HCT116 (cell line): ENCODE measurements at regions not wholly inside any gene's neighbourhood (a gene's known extent, or its start where the extent isn't known, plus 50 kb on each side); places are given as distances from the start of the nearest gene placed in this dataset.

Experiments
- ATAC-seq: fragments of 200-7000 bp; cut with Tn5 transposase; 2 replicates; pipeline ENCODE4 v1.9.1; 2020; ENCODE audit warnings: mild to moderate bottlenecking, moderate library complexity
- BruUV-seq: library from RNA; stranded (reverse); fragments of 400-500 nt; replicated peaks from 2 replicates; lab custom pipeline; 2021; lab: Mats Ljungman, UMichigan
- CTCF ChIA-PET: fragments of 300-600 bp; sonication (Branson Sonifier 250); formaldehyde crosslinking; loops from one replicate; lab custom pipeline; 2021; ENCODE audit warnings: antibody characterized with exemption; lab: Charles Lee
- POLR2A ChIA-PET: fragments of 300-600, 350-600 bp; sonication (Branson Sonifier 250); formaldehyde crosslinking; loops from one replicate; lab custom pipeline; 2021; ENCODE audit warnings: antibody characterized with exemption; lab: Charles Lee
- RAD21 ChIA-PET, 2 experiments: fragments of 300-600 bp; sonication (Branson Sonifier 250); formaldehyde crosslinking; loops; one replicate each; lab custom pipeline; 2023; ENCODE audit warnings: low total read pairs in 2 of 2; ENCODE audit not compliant: uncharacterized antibody in 2 of 2, unreplicated experiment in 2 of 2, low non-redundant PET in 1 of 2; lab: Charles Lee
- DNase-seq: peaks from one replicate; pipeline ENCODE4 v3.0.0-alpha.2; 2010; ENCODE audit warnings: low read depth, low spot score
- H2AFZ ChIP-seq: fragments of 200-600 bp; shearing (Covaris generic), sonication (generic); 2 replicates; pipeline ENCODE4 v1.6.1; 2017; ENCODE audit warnings: low read depth, mixed run types, mixed read lengths, antibody characterized with exemption, low read length; ENCODE audit not compliant: poor library complexity, severe bottlenecking
- H3K27ac ChIP-seq: 2 replicates; pipeline ENCODE4 v1.5.1; 2012; ENCODE audit warnings: low read depth, low read length
- H3K27me3 ChIP-seq: fragments of 200-600 bp; sonication (generic); 2 replicates; pipeline ENCODE4 v1.6.1; 2016; ENCODE audit warnings: mixed run types, low read length, mixed read lengths; ENCODE audit not compliant: insufficient read depth
- H3K36me3 ChIP-seq, 2 experiments: fragments of 200-500 bp in 1 of 2; fragments of 200-600 bp in 1 of 2; sonication (Bioruptor generic) in 1 of 2; sonication (generic) in 1 of 2; 2 replicates each; pipeline versions ENCODE4 v1.5.1 to v1.6.1; 2014 to 2016; ENCODE audit warnings: low read length in 2 of 2, inconsistent platforms in 1 of 2, mixed read lengths in 1 of 2, mixed run types in 1 of 2; ENCODE audit not compliant: insufficient read depth in 2 of 2, control insufficient read depth in 1 of 2
- H3K4me1 ChIP-seq, 2 experiments: fragments of 200-600 bp in 1 of 2; sonication (generic) in 1 of 2; 2 replicates each; pipeline versions ENCODE4 v1.5.1 to v1.6.1; 2012 to 2017; ENCODE audit warnings: low read length in 2 of 2, inconsistent platforms in 1 of 2, mild to moderate bottlenecking in 1 of 2, mixed read lengths in 1 of 2, mixed run types in 1 of 2, moderate library complexity in 1 of 2; ENCODE audit not compliant: insufficient read depth in 2 of 2, control insufficient read depth in 1 of 2
- H3K4me2 ChIP-seq: fragments of 200-600 bp; sonication (generic); 2 replicates; pipeline ENCODE4 v1.6.1; 2017; ENCODE audit warnings: mixed run types, low read length, mixed read lengths
- H3K4me3 ChIP-seq, 2 experiments: fragments of 200-600 bp in 1 of 2; sonication (generic) in 1 of 2; replicated peaks in 1 of 2; 2 replicates each; pipeline ENCODE4 v1.5.1; 2011 to 2016; ENCODE audit warnings: low read length in 2 of 2, control low read depth in 1 of 2, low read depth in 1 of 2, mild to moderate bottlenecking in 1 of 2, mixed read lengths in 1 of 2, mixed run types in 1 of 2
- H3K79me2 ChIP-seq: fragments of 200-600 bp; sonication (generic); 2 replicates; pipeline ENCODE4 v1.6.1; 2017; ENCODE audit warnings: mild to moderate bottlenecking, mixed run types, low read length, moderate library complexity, mixed read lengths; ENCODE audit not compliant: insufficient read depth
- H3K9ac ChIP-seq: fragments of 200-600 bp; sonication (generic); 2 replicates; pipeline ENCODE4 v1.6.1; 2016; ENCODE audit warnings: low read length, mixed read lengths
- H3K9me2 ChIP-seq: fragments of 200-600 bp; sonication (generic), shearing (Covaris generic); 2 replicates; pipeline ENCODE4 v1.6.1; 2017; ENCODE audit warnings: mixed run types, mild to moderate bottlenecking, moderate library complexity; ENCODE audit not compliant: insufficient read depth
- H3K9me3 ChIP-seq, 2 experiments: fragments of 200-500 bp in 1 of 2; fragments of 200-600 bp in 1 of 2; sonication (Bioruptor generic) in 1 of 2; sonication (generic) in 1 of 2; 2 replicates each; pipeline ENCODE4 v1.6.1; 2014 to 2017; ENCODE audit warnings: low read length in 2 of 2, mixed read lengths in 2 of 2, inconsistent platforms in 1 of 2, low read depth in 1 of 2, mild to moderate bottlenecking in 1 of 2, mixed run types in 1 of 2, moderate library complexity in 1 of 2; ENCODE audit not compliant: control insufficient read depth in 1 of 2, insufficient read depth in 1 of 2
- H4K20me1 ChIP-seq: fragments of 200-600 bp; sonication (generic), shearing (Covaris generic); 2 replicates; pipeline ENCODE4 v1.6.1; 2017; ENCODE audit warnings: mixed run types, mild to moderate bottlenecking, moderate library complexity; ENCODE audit not compliant: insufficient read depth
- CBX3 ChIP-seq: IDR thresholded peaks from 2 replicates; pipeline ENCODE4 v1.6.1; 2012; ENCODE audit warnings: low read depth
- CEBPB ChIP-seq: IDR thresholded peaks from 2 replicates; pipeline ENCODE4 v1.6.1; 2012; ENCODE audit warnings: low read depth
- EGR1 ChIP-seq: IDR thresholded peaks from 2 replicates; pipeline ENCODE4 v1.6.1; 2012; ENCODE audit warnings: low read depth
- ELF1 ChIP-seq: IDR thresholded peaks from 2 replicates; pipeline ENCODE4 v1.6.1; 2012; ENCODE audit warnings: low read depth, borderline replicate concordance
- EZH2phosphoT487 ChIP-seq: fragments of 200-600 bp; IDR thresholded peaks from 2 replicates; pipeline ENCODE4 v1.6.1; 2018; ENCODE audit warnings: antibody characterized with exemption, borderline replicate concordance
- FOSL1 ChIP-seq: IDR thresholded peaks from 2 replicates; pipeline ENCODE4 v1.6.1; 2012; ENCODE audit warnings: low read depth
- POLR2A ChIP-seq: IDR thresholded peaks from 2 replicates; pipeline ENCODE4 v1.7.0; 2011; ENCODE audit warnings: borderline replicate concordance; ENCODE audit not compliant: insufficient read depth, insufficient read length; ENCODE audit errors: extremely low read depth
- POLR2AphosphoS5 ChIP-seq: IDR thresholded peaks from 2 replicates; pipeline ENCODE4 v1.6.1; 2011; ENCODE audit warnings: mild to moderate bottlenecking, low read depth, low read length, moderate library complexity
- RAD21 ChIP-seq: IDR thresholded peaks from 2 replicates; pipeline ENCODE4 v1.6.1; 2012; ENCODE audit warnings: low read depth, mild to moderate bottlenecking
- SP1 ChIP-seq: IDR thresholded peaks from 2 replicates; pipeline ENCODE4 v1.6.1; 2012; ENCODE audit warnings: low read depth
- TCF7L2 ChIP-seq: IDR thresholded peaks from 2 replicates; pipeline ENCODE4 v1.7.0; 2011; ENCODE audit warnings: borderline replicate concordance, inconsistent platforms; ENCODE audit not compliant: insufficient read depth, insufficient read length; ENCODE audit errors: extremely low read depth
- YY1 ChIP-seq: IDR thresholded peaks from 2 replicates; pipeline ENCODE4 v1.6.1; 2011; ENCODE audit warnings: low read length, low read depth, moderate library complexity, mild to moderate bottlenecking; ENCODE audit not compliant: insufficient replicate concordance; ENCODE audit errors: extremely low read depth
- ZFX ChIP-seq: fragments of 450-650 bp; IDR thresholded peaks from 2 replicates; pipeline ENCODE4 v1.6.1; 2017
- ZNF274 ChIP-seq: fragments of 200-500 bp; sonication (Bioruptor generic); IDR thresholded peaks from 2 replicates; pipeline ENCODE4 v1.6.1; 2014; ENCODE audit warnings: mild to moderate bottlenecking, low read depth, low read length, inconsistent platforms
- intact Hi-C: fragments of 100-400 bp; cut with micrococcal nuclease; formaldehyde crosslinking; loops from 2 replicates; pipeline ENCODE4 v1.10.0; 2022
- TF ChIP-seq, protein P1 (sequence below): IDR thresholded peaks from 2 replicates; pipeline ENCODE4 v1.6.1; 2011; ENCODE audit warnings: mild to moderate bottlenecking, low read length, moderate library complexity; ENCODE audit not compliant: insufficient replicate concordance; ENCODE audit errors: extremely low read depth
- TF ChIP-seq, protein P2 (sequence below): IDR thresholded peaks from 2 replicates; pipeline ENCODE4 v1.6.1; 2012
- TF ChIP-seq, protein P3 (sequence below): IDR thresholded peaks from 2 replicates; pipeline ENCODE4 v1.6.1; 2012
- TF ChIP-seq, protein P4 (sequence below): IDR thresholded peaks from 2 replicates; pipeline ENCODE4 v1.6.1; 2012; ENCODE audit warnings: low read depth
- TF ChIP-seq, protein P5 (sequence below), 3 experiments: fragments of 200-600 bp in 1 of 3; sonication (generic) in 1 of 3; IDR thresholded peaks in 2 of 3; conservative IDR thresholded peaks in 1 of 3; 2 replicates each; pipeline ENCODE4 v1.5.1; 2012 to 2017; ENCODE audit warnings: low read depth in 2 of 3, low read length in 2 of 3, antibody characterized with exemption in 1 of 3, borderline replicate concordance in 1 of 3, control low read depth in 1 of 3, mild to moderate bottlenecking in 1 of 3, mixed read lengths in 1 of 3, mixed run types in 1 of 3, moderate library complexity in 1 of 3; ENCODE audit not compliant: insufficient read depth in 1 of 3

DNA sequence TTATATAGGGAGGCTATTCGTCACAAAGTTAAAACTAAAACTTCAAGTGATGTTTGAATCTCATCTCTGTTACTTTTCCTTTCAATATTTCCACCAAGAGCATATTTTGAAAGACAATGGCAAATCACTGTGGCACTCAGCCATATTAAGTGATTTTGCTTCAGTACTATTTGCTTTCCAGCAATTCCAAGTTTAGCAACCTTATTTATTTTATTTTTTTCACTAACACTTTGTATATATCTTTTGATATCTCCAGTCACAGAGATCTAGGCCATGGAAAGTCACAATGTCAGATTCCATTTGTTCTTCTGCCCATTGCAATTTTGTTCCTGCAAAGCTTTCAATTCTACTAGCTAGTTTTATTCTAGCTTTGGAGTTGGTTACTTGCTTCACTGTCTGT lies 1514.5 kb upstream of the ADGRL3 start:
- CTCF ChIA-PET: no interaction called here
- no peak for ATAC-seq

More for the DNA sequence above, 1514.5 kb upstream of the ADGRL3 start:
- H3K27me3 ChIP-seq: no peaks in the 10 kb centered on the region
- H3K4me1 ChIP-seq: no peaks in the 10 kb centered on the region
- ChIA-PET RAD21 (no interaction called here), POLR2A (no interaction called here)
- H3K27ac ChIP-seq: no peak overlapping the region
- no peak overlapping the region for H2AFZ ChIP-seq
- no peaks in the 10 kb centered on the region for H3K36me3 ChIP-seq
- no peak for TF ChIP-seq YY1
- TF ChIP-seq EGR1: no peak
- TF ChIP-seq ZFX: no peak
- TF ChIP-seq, protein P1, sequence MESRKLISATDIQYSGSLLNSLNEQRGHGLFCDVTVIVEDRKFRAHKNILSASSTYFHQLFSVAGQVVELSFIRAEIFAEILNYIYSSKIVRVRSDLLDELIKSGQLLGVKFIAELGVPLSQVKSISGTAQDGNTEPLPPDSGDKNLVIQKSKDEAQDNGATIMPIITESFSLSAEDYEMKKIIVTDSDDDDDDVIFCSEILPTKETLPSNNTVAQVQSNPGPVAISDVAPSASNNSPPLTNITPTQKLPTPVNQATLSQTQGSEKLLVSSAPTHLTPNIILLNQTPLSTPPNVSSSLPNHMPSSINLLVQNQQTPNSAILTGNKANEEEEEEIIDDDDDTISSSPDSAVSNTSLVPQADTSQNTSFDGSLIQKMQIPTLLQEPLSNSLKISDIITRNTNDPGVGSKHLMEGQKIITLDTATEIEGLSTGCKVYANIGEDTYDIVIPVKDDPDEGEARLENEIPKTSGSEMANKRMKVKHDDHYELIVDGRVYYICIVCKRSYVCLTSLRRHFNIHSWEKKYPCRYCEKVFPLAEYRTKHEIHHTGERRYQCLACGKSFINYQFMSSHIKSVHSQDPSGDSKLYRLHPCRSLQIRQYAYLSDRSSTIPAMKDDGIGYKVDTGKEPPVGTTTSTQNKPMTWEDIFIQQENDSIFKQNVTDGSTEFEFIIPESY: no peak
- TF ChIP-seq ZNF274: no peak
- TF ChIP-seq RAD21: no peak
- no peak for TF ChIP-seq SP1
- TF ChIP-seq, protein P2, sequence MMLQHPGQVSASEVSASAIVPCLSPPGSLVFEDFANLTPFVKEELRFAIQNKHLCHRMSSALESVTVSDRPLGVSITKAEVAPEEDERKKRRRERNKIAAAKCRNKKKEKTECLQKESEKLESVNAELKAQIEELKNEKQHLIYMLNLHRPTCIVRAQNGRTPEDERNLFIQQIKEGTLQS: no peak
- no peak for TF ChIP-seq EZH2phosphoT487
- TF ChIP-seq POLR2A: no peak
- TF ChIP-seq POLR2AphosphoS5: no peak
- no peak for TF ChIP-seq ELF1
- TF ChIP-seq CEBPB: no peak
- TF ChIP-seq CBX3: no peak
- no peak for TF ChIP-seq TCF7L2
- TF ChIP-seq, protein P3, sequence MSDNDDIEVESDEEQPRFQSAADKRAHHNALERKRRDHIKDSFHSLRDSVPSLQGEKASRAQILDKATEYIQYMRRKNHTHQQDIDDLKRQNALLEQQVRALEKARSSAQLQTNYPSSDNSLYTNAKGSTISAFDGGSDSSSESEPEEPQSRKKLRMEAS: no peak
- TF ChIP-seq, protein P4, sequence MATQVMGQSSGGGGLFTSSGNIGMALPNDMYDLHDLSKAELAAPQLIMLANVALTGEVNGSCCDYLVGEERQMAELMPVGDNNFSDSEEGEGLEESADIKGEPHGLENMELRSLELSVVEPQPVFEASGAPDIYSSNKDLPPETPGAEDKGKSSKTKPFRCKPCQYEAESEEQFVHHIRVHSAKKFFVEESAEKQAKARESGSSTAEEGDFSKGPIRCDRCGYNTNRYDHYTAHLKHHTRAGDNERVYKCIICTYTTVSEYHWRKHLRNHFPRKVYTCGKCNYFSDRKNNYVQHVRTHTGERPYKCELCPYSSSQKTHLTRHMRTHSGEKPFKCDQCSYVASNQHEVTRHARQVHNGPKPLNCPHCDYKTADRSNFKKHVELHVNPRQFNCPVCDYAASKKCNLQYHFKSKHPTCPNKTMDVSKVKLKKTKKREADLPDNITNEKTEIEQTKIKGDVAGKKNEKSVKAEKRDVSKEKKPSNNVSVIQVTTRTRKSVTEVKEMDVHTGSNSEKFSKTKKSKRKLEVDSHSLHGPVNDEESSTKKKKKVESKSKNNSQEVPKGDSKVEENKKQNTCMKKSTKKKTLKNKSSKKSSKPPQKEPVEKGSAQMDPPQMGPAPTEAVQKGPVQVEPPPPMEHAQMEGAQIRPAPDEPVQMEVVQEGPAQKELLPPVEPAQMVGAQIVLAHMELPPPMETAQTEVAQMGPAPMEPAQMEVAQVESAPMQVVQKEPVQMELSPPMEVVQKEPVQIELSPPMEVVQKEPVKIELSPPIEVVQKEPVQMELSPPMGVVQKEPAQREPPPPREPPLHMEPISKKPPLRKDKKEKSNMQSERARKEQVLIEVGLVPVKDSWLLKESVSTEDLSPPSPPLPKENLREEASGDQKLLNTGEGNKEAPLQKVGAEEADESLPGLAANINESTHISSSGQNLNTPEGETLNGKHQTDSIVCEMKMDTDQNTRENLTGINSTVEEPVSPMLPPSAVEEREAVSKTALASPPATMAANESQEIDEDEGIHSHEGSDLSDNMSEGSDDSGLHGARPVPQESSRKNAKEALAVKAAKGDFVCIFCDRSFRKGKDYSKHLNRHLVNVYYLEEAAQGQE: no peak
- TF ChIP-seq, protein P5, sequence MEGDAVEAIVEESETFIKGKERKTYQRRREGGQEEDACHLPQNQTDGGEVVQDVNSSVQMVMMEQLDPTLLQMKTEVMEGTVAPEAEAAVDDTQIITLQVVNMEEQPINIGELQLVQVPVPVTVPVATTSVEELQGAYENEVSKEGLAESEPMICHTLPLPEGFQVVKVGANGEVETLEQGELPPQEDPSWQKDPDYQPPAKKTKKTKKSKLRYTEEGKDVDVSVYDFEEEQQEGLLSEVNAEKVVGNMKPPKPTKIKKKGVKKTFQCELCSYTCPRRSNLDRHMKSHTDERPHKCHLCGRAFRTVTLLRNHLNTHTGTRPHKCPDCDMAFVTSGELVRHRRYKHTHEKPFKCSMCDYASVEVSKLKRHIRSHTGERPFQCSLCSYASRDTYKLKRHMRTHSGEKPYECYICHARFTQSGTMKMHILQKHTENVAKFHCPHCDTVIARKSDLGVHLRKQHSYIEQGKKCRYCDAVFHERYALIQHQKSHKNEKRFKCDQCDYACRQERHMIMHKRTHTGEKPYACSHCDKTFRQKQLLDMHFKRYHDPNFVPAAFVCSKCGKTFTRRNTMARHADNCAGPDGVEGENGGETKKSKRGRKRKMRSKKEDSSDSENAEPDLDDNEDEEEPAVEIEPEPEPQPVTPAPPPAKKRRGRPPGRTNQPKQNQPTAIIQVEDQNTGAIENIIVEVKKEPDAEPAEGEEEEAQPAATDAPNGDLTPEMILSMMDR (IDR thresholded peaks at IDR 0.05 in 2 of 3, conservative IDR thresholded peaks at IDR 0.05 in 1 of 3; ENCODE audit: borderline replicate concordance in 1 of 3, insufficient read depth in 1 of 3, low read depth in 2 of 3, low read length in 2 of 3): no peak
- no peak for TF ChIP-seq FOSL1
- H3K9me2 ChIP-seq: no peaks in the 10 kb centered on the region
- no TSS peak for BruUV-seq
- H3K79me2 ChIP-seq: no peaks in the 10 kb centered on the region
- intact Hi-C loops: no loop called here
- no peak overlapping the region for H3K4me3 ChIP-seq
- no peak overlapping the region for H3K4me2 ChIP-seq
- H3K9me3 ChIP-seq: peaks cover 0 to 14% of the 10 kb centered on the region in 2 experiments; a peak in 3 of 4 replicates
- H3K9ac ChIP-seq: no peak overlapping the region
- no peak for DNase-seq
- H4K20me1 ChIP-seq: no peaks in the 10 kb centered on the region
